MM.1S (cell line): ENCODE measurements at regions not wholly inside any gene's neighbourhood (a gene's known extent, or its start where the extent isn't known, plus 50 kb on each side); places are given as distances from the start of the nearest gene placed in this dataset.
A peak's percentile ranks its signal among the peaks of the same experiment; 100 is the strongest.
"Not testable (repeated sequence)": the region's sequence is repeated elsewhere in the genome, so short reads cannot be mapped to it uniquely, and the experiment has no call there.

Experiments used
- DNase-seq: peaks from one replicate; pipeline ENCODE4 v3.0.0-alpha.2; 2015
- H2AFZ ChIP-seq: fragments of 300-600 bp; sonication (generic); 2 replicates; pipeline ENCODE4 v1.6.0; 2016; ENCODE audit warnings: antibody characterized with exemption, low read length
- H3F3A ChIP-seq: fragments of 300-600 bp; sonication (generic); 2 replicates; pipeline ENCODE4 v1.6.1; 2016; ENCODE audit warnings: mild to moderate bottlenecking, antibody characterized with exemption, low read length, moderate library complexity, mixed read lengths; ENCODE audit not compliant: insufficient read depth
- H3K27ac ChIP-seq: fragments of 300-600 bp; sonication (generic); 2 replicates; pipeline ENCODE4 v1.5.1; 2016; ENCODE audit warnings: mild to moderate bottlenecking, low read length
- H3K27me3 ChIP-seq: fragments of 300-600 bp; sonication (generic); replicated peaks from 2 replicates; pipeline ENCODE4 v1.6.0; 2016; ENCODE audit warnings: low read length; ENCODE audit not compliant: insufficient read depth
- H3K36me3 ChIP-seq: fragments of 300-600 bp; sonication (generic); replicated peaks from 2 replicates; pipeline ENCODE4 v1.6.1; 2016; ENCODE audit warnings: mild to moderate bottlenecking, low read length, mixed read lengths; ENCODE audit not compliant: insufficient read depth
- H3K4me1 ChIP-seq: fragments of 300-600 bp; sonication (generic); 2 replicates; pipeline ENCODE4 v1.6.1; 2016; ENCODE audit warnings: low read length, mixed read lengths
- H3K4me2 ChIP-seq: fragments of 300-600 bp; sonication (generic); 2 replicates; pipeline ENCODE4 v1.6.0; 2016; ENCODE audit warnings: low read depth, low read length
- H3K4me3 ChIP-seq: fragments of 300-600 bp; sonication (generic); 2 replicates; pipeline ENCODE4 v1.5.1; 2016; ENCODE audit warnings: low read length, mixed read lengths
- H3K79me2 ChIP-seq: fragments of 300-600 bp; sonication (generic); 2 replicates; pipeline ENCODE4 v1.6.1; 2016; ENCODE audit warnings: mixed run types, low read length, mixed read lengths
- H3K9ac ChIP-seq: fragments of 300-600 bp; sonication (generic); 2 replicates; pipeline ENCODE4 v1.6.1; 2016; ENCODE audit warnings: low read length, mixed read lengths
- H3K9me2 ChIP-seq: fragments of 300-600 bp; sonication (generic); replicated peaks from 2 replicates; pipeline ENCODE4 v1.6.1; 2016; ENCODE audit warnings: mild to moderate bottlenecking, low read length, mixed read lengths; ENCODE audit not compliant: insufficient read depth
- H3K9me3 ChIP-seq: fragments of 300-600 bp; sonication (generic); replicated peaks from 2 replicates; pipeline ENCODE4 v1.6.1; 2016; ENCODE audit warnings: mild to moderate bottlenecking, low read length, mixed read lengths; ENCODE audit not compliant: insufficient read depth
- H4K20me1 ChIP-seq: fragments of 300-600 bp; sonication (generic); 2 replicates; pipeline ENCODE4 v1.6.1; 2016; ENCODE audit warnings: mild to moderate bottlenecking, low read length, moderate library complexity, mixed read lengths; ENCODE audit not compliant: insufficient read depth
- CTCF ChIP-seq: fragments of 300-600 bp; sonication (generic); IDR thresholded peaks from 2 replicates; pipeline ENCODE4 v1.5.1; 2016; ENCODE audit warnings: antibody characterized with exemption, low read length, mixed read lengths
- EZH2 ChIP-seq: fragments of 300-600 bp; sonication (generic); optimal IDR thresholded peaks from 2 replicates; pipeline ENCODE3; 2017; ENCODE audit warnings: low read depth, mild to moderate bottlenecking, antibody characterized with exemption, low read length, mixed read lengths
- EZH2phosphoT487 ChIP-seq: fragments of 300-600 bp; sonication (generic); IDR thresholded peaks from 2 replicates; pipeline ENCODE4 v1.6.1; 2018; ENCODE audit warnings: antibody characterized with exemption, low read length

DNA sequence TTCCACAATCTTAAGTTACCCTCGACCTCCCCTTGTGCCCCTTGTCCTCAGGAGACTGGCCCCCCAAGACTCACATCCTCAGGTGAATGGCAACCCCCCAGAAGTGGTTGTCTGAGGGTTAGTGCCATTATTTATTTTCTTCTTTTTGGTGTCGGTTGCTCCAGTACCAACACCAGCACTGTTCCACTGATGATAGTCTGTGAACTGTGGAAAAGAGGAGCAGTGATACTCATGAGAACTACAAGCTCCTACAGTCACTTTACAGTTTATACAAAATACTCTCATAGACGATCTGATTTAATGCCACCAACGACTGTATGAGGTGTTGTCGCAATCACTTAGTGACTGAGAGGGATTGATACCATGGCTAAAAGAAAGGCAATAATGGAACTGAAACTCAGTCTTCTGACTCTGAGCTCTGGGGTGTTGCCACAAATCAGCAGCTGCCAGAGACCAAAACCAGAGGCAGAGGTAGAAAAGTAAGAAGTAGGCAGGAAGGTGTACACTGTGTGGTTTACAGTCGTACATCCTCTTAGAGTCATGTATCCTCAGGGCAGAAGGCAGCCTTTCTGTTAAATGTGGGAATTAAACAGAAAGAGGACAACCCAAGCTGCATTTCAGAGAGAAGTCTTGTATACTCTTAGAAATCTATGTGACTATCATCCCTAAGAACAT is 90.8 kb upstream of the ADCY2 start:
- H3K9me2 ChIP-seq, H3F3A ChIP-seq, H3K36me3 ChIP-seq, H3K27me3 ChIP-seq, H4K20me1 ChIP-seq, H3K79me2 ChIP-seq, H3K9me3 ChIP-seq: not testable (repeated sequence)
- peak; percentile 38 for DNase-seq
- peak overlapping the region; percentile 95 for H3K27ac ChIP-seq
- H3K4me3 ChIP-seq = peak overlapping the region; percentile 63
- H2AFZ ChIP-seq = peak overlapping the region; percentile 67
- H3K4me2 ChIP-seq = peak overlapping the region; percentile 99
- H3K9ac ChIP-seq = peak overlapping the region; percentile 80
- H3K4me1 ChIP-seq = peaks cover 13% of the 10 kb centered on the region

- not testable (repeated sequence) for H4K20me1 ChIP-seq, H3K79me2 ChIP-seq, H3K9ac ChIP-seq, H3K4me3 ChIP-seq, H3K4me2 ChIP-seq, H3K27me3 ChIP-seq, DNase-seq, H3K36me3 ChIP-seq, H3F3A ChIP-seq, H3K9me3 ChIP-seq, H2AFZ ChIP-seq, H3K9me2 ChIP-seq
- Histone ChIP-seq H3K4me1 (peaks cover 19% of the 10 kb centered on the region), H3K27ac (peak overlapping the region; percentile 95; the same call in 1 of the 2 replicates)
Measured at GRCh38 chr5:7306556-7306955, 89.4 kb upstream of the ADCY2 start.

DNA sequence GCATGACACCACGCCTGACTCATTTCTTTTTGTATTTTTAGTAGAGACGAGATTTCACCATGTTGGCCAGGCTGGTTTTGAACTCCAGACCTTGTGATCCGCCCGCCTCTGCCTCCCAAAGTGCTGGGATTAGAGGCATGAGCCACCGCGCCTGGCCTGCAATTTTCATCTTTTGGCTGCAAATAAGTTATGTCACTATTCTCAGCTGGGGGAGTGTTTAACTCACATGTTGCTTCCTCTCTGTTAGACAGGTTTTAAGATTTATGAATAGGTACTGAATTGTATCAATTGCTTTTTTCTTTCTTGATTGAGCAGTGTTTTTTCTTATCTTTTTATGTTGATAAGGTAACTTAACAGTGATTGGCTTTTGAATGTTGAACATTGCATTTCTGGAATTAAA is 88.2 kb upstream of the ADCY2 start:
- not testable (repeated sequence) for H3K27me3 ChIP-seq, H3K9me3 ChIP-seq, H3K4me2 ChIP-seq, H3K36me3 ChIP-seq, H3K27ac ChIP-seq, DNase-seq, H3K4me3 ChIP-seq, H3F3A ChIP-seq, H3K9me2 ChIP-seq, H4K20me1 ChIP-seq, H2AFZ ChIP-seq, H3K79me2 ChIP-seq, H3K9ac ChIP-seq
- peaks cover 19% of the 10 kb centered on the region for H3K4me1 ChIP-seq

GRCh38 chr5:7309715-7310114 is 86.2 kb upstream of the ADCY2 start:
- H3K9me2 ChIP-seq, H3F3A ChIP-seq, H3K4me3 ChIP-seq, H4K20me1 ChIP-seq, H3K79me2 ChIP-seq, H3K4me2 ChIP-seq, H3K36me3 ChIP-seq, H2AFZ ChIP-seq, H3K27ac ChIP-seq, DNase-seq, H3K9me3 ChIP-seq, H3K27me3 ChIP-seq, H3K9ac ChIP-seq: not testable (repeated sequence)
- peaks cover 15% of the 10 kb centered on the region for H3K4me1 ChIP-seq

DNA sequence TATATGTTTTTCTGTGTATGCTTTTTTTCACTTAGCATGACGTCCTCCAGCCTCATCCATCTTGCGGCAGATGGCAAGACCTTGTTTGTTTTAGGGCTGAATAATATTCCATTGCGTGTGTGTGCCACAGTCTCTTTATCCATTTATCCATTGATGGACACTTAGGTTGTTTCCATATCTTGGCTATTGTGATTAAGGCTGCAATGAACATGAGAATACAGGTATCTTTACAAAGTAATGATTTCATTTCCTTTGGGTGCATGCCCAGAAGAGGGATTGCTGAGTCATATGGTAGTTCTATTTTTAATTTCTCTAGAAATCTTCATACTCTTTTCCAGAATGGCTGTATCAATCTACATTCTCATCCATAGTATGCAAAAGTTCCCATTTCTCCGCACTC is 85.3 kb upstream of the ADCY2 start:
- not testable (repeated sequence) for H3F3A ChIP-seq, H3K36me3 ChIP-seq, H3K27me3 ChIP-seq, H3K9me3 ChIP-seq, H2AFZ ChIP-seq, H3K9ac ChIP-seq, H3K9me2 ChIP-seq, H4K20me1 ChIP-seq, H3K4me3 ChIP-seq, H3K79me2 ChIP-seq, H3K27ac ChIP-seq, H3K4me2 ChIP-seq
- peak; percentile 23 for DNase-seq
- peaks cover 20% of the 10 kb centered on the region for H3K4me1 ChIP-seq

GRCh38 chr5:7315118-7315517 is 80.8 kb upstream of the ADCY2 start:
- no peaks in the 10 kb centered on the region for H3K79me2 ChIP-seq
- H3K4me1 ChIP-seq = peaks cover 14% of the 10 kb centered on the region; the same call in 1 of the 2 replicates
- peak; percentile 21 for DNase-seq
- no peak for TF ChIP-seq EZH2phosphoT487
- no peak for TF ChIP-seq CTCF
- TF ChIP-seq EZH2 = no peak
- H3K9ac ChIP-seq = no peak overlapping the region
- H4K20me1 ChIP-seq = no peaks in the 10 kb centered on the region
- no peaks in the 10 kb centered on the region for H3K27me3 ChIP-seq
- no peak overlapping the region for H2AFZ ChIP-seq
- no peaks in the 10 kb centered on the region for H3K9me3 ChIP-seq
- H3K9me2 ChIP-seq = no peaks in the 10 kb centered on the region
- no peaks in the 10 kb centered on the region for H3K36me3 ChIP-seq
- H3F3A ChIP-seq = 0 out of 2 replicates have a peak, but pooled peaks cover 3% of the 10 kb centered on the region
- H3K27ac ChIP-seq = no peak overlapping the region
- no peak overlapping the region for H3K4me2 ChIP-seq
- H3K4me3 ChIP-seq = no peak overlapping the region
